GM12891 (cell line): ENCODE measurements at regions not wholly inside any gene's neighbourhood (a gene's known extent, or its start where the extent isn't known, plus 50 kb on each side); places are given as distances from the start of the nearest gene placed in this dataset.
"Not testable (repeated sequence)": the region's sequence is repeated elsewhere in the genome, so short reads cannot be mapped to it uniquely, and the experiment has no call there.

Source experiments
- DNase-seq: peaks from one replicate; pipeline ENCODE4 v3.0.0; 2011; ENCODE audit warnings: low spot score; ENCODE audit not compliant: insufficient read length
- FAIRE-seq: peaks from 2 replicates; lab custom pipeline; 2011; peaks lifted over from hg19 to GRCh38; lab: Jason Lieb, UNC
- PAX5 ChIP-seq: IDR thresholded peaks from 2 replicates; pipeline ENCODE4 v1.6.1; 2011; ENCODE audit warnings: low read length, moderate library complexity, mild to moderate bottlenecking; ENCODE audit not compliant: insufficient read depth, severe bottlenecking
- POLR2A ChIP-seq: IDR thresholded peaks from 2 replicates; pipeline ENCODE4 v1.6.1; 2011; ENCODE audit warnings: low read depth, low read length, control low read depth
- POLR2AphosphoS5 ChIP-seq: IDR thresholded peaks from 2 replicates; pipeline ENCODE4 v1.6.1; 2011; ENCODE audit warnings: low read depth, low read length, control low read depth
- POU2F2 ChIP-seq: IDR thresholded peaks from 2 replicates; pipeline ENCODE4 v1.6.1; 2011; ENCODE audit warnings: low read depth, mild to moderate bottlenecking, control low read depth, low read length, moderate library complexity
- SPI1 ChIP-seq: IDR thresholded peaks from 2 replicates; pipeline ENCODE4 v1.6.1; 2011; ENCODE audit warnings: low read depth, low read length, control low read depth
- TAF1 ChIP-seq: IDR thresholded peaks from 2 replicates; pipeline ENCODE4 v1.6.1; 2011; ENCODE audit warnings: low read depth, low read length, control low read depth

DNA sequence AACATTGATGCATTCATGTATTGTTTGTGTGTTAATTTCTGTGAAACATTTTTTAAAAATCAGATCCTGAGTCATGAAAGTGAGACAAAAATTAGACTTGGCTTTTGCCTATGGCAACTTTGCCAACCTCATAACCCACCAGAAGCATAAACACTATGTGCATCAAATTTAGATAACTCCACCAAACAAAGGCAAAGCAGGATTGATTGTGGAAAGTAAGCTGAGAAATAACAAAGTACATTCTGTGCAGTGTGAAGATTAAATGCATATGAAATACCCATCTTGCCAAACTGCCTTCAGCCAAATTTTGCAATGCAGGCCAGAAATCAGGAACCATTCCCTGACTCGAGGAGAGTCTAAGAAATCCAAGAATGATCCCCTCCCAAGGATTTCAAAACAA, 493.4 kb downstream of the AJAP1 start:
- DNase-seq (no peak), FAIRE-seq (no peak)
- TF ChIP-seq POLR2AphosphoS5 (no peak), POU2F2 (no peak), PAX5 (no peak), TAF1 (no peak), SPI1 (no peak), POLR2A (no peak)

GRCh38 chr1:5142389-5142788, 488.0 kb downstream of the AJAP1 start:
- DNase-seq (no peak), FAIRE-seq (no peak)
- TF ChIP-seq POU2F2 (no peak), POLR2A (no peak), TAF1 (no peak), POLR2AphosphoS5 (no peak), PAX5 (no peak), SPI1 (no peak)

DNA sequence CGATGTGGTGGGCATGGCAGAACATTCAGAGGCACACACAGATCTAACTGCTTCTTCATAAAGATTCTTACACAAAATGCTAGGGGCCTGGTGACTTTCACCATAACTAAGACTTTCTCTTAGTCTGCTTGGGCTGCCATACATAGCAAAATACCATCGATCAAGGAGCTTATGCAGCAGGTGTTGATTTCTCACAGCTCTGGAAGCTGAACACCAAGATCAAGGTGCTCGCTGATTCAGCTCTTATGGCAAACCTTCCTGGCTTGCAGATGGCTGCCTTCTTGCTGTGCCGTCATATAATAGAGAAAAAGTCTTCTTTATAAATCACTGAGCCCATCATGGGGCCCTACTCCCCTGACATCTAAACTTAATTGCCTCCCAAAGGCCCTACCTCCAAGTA, 487.3 kb downstream of the AJAP1 start:
- no peak for TF ChIP-seq POLR2A
- DNase-seq: no peak
- FAIRE-seq: no peak

- TF ChIP-seq SPI1 (no peak), POLR2A (no peak), POU2F2 (no peak), TAF1 (no peak), PAX5 (no peak), POLR2AphosphoS5 (no peak)
- FAIRE-seq (no peak), DNase-seq (no peak)
Observed at GRCh38 chr1:5140962-5141361, 486.6 kb downstream of the AJAP1 start.

DNA sequence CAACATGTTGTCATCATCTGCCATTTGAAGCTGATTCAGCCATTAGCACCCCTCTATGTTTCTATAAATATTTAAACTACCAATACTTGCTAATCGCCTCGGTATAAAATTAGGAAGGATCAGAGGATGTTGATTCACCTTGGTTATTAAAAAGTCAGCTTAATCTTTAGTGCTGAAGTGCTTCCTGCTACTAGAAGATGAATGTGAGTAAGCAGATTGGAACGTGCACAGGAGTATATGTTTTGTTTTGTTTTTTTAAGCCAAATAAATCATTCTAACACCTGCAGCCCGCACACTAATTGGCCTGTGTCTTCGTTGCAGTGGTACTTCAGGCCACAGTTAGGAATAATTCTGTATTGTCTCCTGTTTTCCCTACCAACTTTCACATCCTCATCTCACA, 485.7 kb downstream of the AJAP1 start:
- TF ChIP-seq POU2F2 (no peak), POLR2AphosphoS5 (no peak), TAF1 (no peak), POLR2A (no peak), PAX5 (no peak), SPI1 (no peak)
- FAIRE-seq (no peak), DNase-seq (no peak)

GRCh38 chr1:5129746-5130355, 475.4 kb downstream of the AJAP1 start:
- TF ChIP-seq SPI1 (no peak), POLR2A (no peak), PAX5 (no peak), POU2F2 (no peak)
- DNase-seq: no peak
- FAIRE-seq: no peak

GRCh38 chr1:5125208-5125607, 470.8 kb downstream of the AJAP1 start:
- DNase-seq (no peak), FAIRE-seq (no peak)
- TF ChIP-seq SPI1: no peak
- TF ChIP-seq TAF1: no peak
- no peak for TF ChIP-seq POLR2AphosphoS5
- TF ChIP-seq POU2F2: no peak
- TF ChIP-seq POLR2A: no peak

DNA sequence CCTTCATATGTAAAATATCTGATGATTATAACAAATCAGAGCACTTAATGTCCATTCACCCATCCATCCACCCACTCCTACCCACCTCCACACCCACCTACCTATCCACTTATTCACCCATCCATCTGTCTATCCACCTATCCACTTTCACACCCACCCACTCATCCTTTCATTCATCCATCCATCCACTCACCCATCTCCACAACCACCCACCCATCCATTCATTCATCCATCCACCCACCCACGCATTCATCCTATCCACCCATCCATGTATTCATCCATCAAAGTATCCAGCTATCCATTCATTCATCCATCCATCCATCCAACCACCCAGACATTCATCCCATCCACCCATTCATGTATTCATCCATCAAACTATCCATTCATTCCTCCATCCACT, 466.1 kb downstream of the AJAP1 start:
- no peak for FAIRE-seq
- TF ChIP-seq POLR2A: no peak
- no peak for TF ChIP-seq POLR2AphosphoS5
- no peak for TF ChIP-seq TAF1
- no peak for TF ChIP-seq PAX5
- TF ChIP-seq POU2F2: no peak
- TF ChIP-seq SPI1: no peak
- DNase-seq: no peak

DNA sequence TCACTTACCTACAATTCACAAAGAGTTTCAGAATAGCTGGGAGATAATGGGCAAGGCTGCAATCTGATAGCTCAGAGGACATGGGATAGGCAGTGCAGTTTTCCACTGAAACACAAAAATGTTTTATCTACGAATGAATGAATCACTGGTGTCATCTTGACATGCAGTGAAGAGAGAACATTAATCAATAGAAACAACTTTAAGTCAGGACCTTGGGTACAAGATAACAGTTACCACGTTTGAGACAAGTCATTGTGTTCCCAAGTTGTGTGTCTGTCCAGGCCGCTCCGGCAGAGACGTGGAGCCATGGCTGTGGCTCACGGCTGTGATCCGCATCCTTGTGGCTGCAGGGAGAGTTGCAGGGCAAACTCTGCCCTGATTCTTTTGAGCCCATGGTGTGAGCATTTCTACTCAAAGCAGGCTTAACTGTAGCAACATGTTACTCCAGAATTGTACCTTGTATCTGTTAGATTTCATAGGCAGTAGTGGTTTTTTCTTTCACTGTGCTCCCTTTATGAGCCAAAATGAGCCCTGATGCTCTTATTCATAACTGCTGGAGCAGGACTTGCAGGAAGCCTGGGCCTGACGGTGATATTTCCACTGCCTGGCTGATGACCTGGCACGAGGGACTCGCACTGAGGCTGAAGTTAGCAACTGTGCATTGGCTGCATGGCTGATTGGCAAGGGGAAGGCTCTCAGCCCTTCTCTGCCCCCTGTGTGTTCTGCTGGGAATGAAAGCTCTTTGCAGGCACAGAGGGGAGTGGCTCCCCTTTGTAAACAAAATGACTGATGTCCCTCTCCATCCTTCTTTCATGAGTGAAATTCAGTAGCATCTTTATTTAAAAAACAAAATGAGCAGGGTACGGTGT, 465.2 kb downstream of the AJAP1 start:
- DNase-seq: no peak
- FAIRE-seq: no peak
- no peak for TF ChIP-seq TAF1
- TF ChIP-seq POU2F2: no peak
- TF ChIP-seq POLR2A: no peak
- TF ChIP-seq PAX5: no peak
- no peak for TF ChIP-seq SPI1
- no peak for TF ChIP-seq POLR2AphosphoS5

DNA sequence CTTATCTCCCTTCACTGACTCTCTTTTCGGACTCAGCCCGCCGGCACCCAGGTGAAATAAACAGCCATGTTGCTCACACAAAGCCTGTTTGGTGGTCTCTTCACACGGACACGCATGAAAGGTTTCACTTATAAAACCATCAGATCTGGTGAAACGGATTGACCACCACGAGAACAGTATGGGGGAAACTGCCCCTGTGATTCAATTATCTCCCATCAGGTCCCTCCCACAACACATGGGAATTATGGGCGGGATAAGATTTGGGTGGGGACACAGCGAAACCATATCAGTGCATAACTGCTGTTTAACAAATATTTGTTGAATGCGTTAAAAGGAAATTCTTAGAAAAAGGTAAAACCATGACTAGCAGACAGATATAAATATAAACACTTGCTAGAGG, 464.4 kb downstream of the AJAP1 start:
- FAIRE-seq, DNase-seq: not testable (repeated sequence)

DNA sequence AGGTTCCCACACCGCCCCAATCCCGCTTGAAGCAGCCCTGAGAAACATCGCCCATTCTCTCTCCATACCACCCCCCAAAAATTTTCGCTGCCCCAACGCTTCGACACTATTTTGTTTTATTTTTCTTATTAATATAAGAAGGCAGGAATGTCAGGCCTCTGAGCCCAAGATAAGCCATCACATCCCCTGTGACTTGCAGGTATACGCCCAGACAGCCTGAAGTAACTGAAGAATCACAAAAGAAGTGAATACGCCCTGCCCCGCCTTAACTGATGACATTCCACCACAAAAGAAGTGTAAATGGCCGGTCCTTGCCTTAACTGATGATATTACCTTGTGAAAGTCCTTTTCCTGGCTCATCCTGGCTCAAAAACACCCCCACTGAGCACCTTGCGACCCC, 463.9 kb downstream of the AJAP1 start:
- FAIRE-seq, DNase-seq: not testable (repeated sequence)
